ENCODE measurements at regions not wholly inside any gene's neighbourhood (a gene's known extent, or its start where the extent isn't known, plus 50 kb on each side); places are given as distances from the start of the nearest gene placed in this dataset.

- DNase-seq (ENCODE audit: low read depth) = no peak
Measured at GRCh38 chr6:2562721-2563451, 187.8 kb downstream of the MYLK4 start.

- no peak for DNase-seq (ENCODE audit: low read depth)
Measured at GRCh38 chr6:2560917-2561698, 189.6 kb downstream of the MYLK4 start.

DNA sequence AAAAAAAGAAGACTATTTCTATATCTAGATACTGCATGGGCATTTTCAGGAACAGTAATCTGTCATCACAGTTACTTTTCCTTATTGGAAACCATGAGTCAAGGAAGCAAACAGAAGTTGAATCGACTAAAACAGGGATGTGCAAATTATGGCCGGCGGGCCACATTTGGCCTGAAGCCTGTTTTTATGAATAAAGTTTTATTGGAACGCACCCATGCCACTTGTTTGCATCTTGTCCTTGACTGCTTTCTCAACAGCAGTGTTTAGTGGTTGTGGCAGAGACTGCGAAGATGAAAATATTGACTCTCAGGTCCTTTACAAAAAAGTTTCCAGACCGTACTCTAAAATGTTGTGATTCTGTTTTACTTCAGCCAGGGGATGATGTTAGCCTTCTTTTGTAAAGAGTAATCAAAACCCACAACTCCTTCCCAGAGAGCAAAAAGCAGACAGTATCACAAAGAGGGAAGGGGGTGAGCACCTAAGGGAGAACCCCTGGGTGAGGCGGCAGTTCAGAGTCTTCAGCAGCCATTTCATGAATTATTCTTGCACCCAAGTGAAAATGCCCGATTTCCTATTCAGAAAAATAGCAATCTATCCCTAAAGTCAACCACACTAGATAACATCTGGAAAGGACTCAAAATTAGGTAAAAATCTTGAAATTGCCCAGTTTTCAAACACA is 190.4 kb downstream of the MYLK4 start:
- no peak for DNase-seq (ENCODE audit: low read depth)

- DNase-seq (ENCODE audit: low read depth) = no peak
Measured at GRCh38 chr6:2558861-2559801, 191.6 kb downstream of the MYLK4 start.

DNA sequence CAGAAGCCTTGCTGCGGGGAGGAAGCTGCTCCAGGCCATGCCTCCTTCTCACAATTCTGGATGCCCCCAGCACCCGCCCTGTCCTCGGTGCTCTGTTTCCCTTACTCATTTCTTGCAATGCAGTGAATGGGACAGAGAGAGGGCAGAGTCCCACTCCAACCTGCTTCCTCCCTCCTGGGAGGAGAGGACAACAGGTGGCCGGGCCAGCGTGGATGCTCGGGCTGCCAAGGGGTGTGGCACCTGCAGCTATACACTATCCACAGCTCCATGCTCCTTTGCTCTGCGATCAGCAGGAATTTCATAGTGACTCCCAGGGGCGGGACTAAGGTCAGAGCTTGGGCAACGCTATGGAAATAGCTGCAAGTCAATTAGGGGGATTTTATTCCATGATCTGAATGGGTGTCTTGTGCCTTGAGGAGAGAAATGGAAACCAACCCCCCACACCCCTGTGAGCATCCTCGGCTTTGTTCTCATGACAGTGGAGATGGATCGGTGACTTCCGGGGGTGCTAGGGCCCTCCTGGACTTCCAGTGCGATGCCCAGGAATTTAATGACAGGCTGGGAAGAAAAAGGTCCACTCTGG is 192.5 kb downstream of the MYLK4 start:
- no peak for DNase-seq (ENCODE audit: low read depth)

DNA sequence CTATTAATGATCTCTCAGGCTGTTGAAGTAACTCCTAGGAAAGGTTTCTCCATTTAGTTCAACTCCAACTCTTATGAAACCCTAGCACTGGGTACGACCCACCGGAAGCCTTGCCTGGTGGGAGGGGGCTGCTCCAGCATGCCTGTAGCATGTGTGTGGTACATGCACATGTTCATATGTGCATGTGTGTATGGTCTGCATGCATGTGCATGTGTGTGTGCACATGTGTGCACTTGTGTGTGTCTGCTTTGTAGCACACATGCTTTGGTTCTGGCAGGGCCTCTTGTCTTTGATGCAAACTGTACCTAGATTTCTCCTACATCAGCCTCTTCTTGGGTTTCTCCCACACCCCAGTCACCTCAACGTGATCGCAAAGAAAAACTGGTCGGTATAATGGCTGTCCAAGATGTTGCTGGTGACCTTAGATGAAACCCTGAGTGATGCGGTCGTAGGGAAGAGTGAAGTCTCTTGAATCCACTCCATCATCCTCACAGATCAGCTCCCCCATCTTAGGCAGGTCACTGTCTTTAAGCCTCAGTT is 193.5 kb downstream of the MYLK4 start:
- DNase-seq (ENCODE audit: low read depth) = no peak

DNA sequence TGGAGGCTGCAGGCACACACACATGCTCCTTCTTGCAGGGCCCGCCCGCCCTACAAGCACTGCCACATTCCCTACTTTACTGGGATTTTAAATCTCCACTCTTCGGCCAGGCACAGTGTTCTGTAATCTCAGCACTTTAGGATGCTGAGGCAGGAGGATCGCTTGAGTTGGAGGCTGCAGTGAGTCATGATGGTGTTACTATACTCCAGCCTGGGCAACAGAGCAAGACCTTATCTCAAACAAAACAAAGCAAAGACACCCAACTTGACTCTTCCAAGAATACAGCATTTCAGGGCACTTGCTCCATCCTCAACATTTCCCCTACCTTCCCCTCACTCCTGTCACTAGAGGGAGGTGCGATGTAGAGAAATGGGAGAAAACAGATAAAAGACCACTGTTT is 194.0 kb downstream of the MYLK4 start:
- no peak for DNase-seq (ENCODE audit: low read depth)

- DNase-seq (ENCODE audit: low read depth) = no peak
Measured at GRCh38 chr6:2554651-2555260, 196.0 kb downstream of the MYLK4 start.

DNA sequence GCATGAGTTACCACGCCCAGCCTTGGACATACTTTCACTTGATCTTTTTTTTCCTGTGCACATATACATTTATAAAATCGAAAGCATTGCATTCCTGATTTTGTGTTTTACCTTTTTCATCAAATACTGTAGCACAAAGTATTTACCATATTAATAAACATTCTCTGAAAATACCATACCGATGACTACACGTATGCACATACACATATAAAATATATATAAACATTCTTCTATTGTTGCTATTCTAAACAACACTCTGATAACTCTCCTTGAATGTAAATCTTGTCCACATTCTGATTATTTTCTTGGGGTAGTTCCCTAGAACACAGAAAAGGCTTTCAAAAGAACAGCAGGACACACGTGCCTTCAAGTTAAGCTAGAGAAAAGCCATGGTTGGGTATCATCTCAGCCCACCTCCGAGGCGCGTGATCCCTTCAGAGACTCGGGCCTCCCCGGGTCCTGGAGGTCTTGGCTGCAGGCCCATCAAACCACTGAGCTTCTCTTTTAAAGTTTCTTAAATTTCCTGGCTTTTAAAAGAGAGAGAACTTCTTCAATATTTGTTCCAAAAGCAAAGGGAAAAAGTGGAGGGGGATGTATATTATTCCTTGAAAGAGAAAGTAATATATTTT is 198.1 kb downstream of the MYLK4 start:
- DNase-seq (ENCODE audit: low read depth) = no peak

- no peak for DNase-seq (ENCODE audit: low read depth)
Measured at GRCh38 chr6:2551705-2552104, 199.0 kb downstream of the MYLK4 start.

- DNase-seq (ENCODE audit: low read depth) = no peak
Measured at GRCh38 chr6:2550247-2550646, 200.5 kb downstream of the MYLK4 start.

GRCh38 chr6:2549834-2550233 is 200.9 kb downstream of the MYLK4 start:
- DNase-seq (ENCODE audit: low read depth) = no peak

DNA sequence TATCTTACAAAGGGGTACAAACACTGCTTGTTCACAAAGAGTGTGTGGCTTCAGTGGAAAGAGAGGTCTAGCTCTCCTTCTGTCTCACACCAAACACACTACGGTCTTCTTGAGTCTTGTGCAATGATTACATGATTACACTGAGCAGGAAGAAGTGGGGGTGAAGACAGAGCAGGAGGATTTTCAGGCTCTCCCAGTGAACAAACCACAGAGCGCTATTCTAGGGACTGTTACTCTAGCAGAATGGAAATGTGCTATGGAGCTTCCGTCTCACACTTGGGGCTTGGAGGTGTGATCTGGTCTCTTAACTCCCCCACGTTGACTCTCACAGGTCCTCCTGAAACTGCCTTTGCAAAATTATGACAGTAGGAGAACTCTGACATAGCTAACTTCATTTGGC is 203.4 kb downstream of the MYLK4 start:
- DNase-seq (ENCODE audit: low read depth) = no peak

DNA sequence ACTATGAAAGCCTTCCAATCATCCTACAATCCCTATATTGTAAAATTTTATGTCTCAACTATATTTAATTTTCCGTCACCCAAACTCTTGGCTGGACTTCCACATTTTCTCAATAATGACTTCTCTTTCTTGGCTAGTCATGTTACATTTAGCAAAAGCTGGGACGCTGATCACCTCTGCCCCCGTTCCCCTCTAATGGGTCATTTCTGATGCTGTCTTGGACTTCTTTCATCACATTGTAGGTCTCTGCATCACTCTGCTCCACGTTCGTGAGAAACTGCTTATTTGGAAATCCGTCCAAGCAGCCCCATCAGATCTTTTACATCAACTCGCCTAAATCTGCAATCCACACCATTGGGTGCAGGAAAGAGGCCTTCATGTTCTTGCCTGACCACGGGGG is 203.8 kb downstream of the MYLK4 start:
- DNase-seq (ENCODE audit: low read depth) = no peak

DNA sequence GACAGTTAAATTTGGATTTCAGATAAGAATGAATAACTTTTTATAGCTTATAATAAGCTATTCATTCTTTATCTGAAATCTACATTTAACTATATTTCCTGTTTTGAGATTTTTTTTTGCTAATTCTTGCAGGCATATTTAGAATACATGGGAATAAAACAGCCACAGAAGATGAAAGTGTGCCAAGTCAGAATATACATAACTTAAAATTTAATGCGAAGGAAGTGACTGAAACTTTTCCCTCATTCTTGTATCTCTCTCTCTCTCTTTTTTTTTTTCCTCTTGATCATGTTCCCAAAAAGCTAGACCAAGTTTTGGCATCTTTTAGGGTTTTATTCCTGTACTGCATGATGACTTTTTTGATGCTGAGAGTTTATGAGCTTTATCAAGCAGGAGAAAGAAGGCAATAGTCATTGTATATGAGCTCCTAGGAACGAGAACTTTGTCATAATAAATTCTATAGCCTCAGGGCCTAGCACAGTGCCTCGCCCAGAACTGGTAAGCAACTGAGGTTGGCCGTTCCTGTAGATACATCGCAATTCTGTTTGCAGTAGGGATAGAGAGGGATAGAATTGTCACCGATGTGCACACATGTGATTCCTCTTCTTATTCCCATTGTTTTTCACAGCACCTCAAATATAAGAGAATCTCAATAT is 205.2 kb downstream of the MYLK4 start:
- DNase-seq (ENCODE audit: low read depth) = no peak

GRCh38 chr6:2543321-2543720 is 207.4 kb downstream of the MYLK4 start:
- DNase-seq (ENCODE audit: low read depth) = no peak

- DNase-seq (ENCODE audit: low read depth) = no peak
Measured at GRCh38 chr6:2542858-2543218, 207.9 kb downstream of the MYLK4 start.

DNA sequence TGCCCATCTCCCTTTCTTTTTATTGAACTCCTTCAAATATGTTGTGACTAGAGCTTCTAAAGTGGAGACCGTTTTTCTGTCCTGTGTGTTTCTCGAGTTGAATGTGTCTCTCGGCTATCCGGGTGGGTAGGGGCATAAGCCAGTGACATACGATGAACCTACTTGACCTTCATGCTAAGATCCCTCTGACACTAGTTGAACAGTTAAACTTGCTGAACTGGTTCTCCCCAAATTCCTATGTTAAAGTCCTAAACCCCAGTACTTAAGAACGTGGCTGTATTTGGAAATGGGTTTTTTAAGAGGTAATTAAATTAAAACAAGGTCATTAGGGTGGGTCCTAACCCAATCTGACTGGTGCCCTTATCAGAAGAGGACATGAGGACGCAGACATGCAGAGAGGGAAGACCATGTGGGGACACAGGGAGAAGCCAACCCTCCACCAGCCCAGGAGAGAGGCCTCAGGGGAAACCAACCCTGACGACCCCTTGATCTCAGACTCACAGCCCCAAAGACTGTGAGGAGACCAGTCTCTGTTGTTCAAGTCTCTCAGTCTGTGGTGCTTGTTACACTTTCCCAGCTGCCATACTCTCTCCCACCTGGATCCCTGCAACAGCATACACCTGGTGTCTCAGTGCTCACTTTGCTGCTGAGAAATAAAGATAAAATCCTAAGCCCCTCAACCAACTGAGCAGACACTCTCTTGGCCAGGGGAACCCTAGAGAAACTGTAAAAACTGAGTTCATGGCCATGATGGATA is 208.4 kb downstream of the MYLK4 start:
- DNase-seq (ENCODE audit: low read depth) = no peak

GRCh38 chr6:2536451-2536850 is 214.3 kb downstream of the MYLK4 start:
- no peak for DNase-seq (ENCODE audit: low read depth)

All from GM04504 (cell line).